T-helper 2 cell treated with Interferon-gamma antibody and Interleukin-4, amounts not matched to agents 5 μg/mL and 100 μg/mL, for 36 hours (primary cell): ENCODE measurements at regions not wholly inside any gene's neighbourhood (a gene's known extent, or its start where the extent isn't known, plus 50 kb on each side); places are given as distances from the start of the nearest gene placed in this dataset.

Experiments
- DNase-seq: peaks from one replicate; pipeline ENCODE4 v3.0.0; 2021; ENCODE audit warnings: low spot score
- H3K27ac Mint-ChIP-seq: one replicate; pipeline ENCODE4 v1.8.0; 2021; ENCODE audit warnings: mild to moderate bottlenecking, mixed read lengths
- H3K27me3 Mint-ChIP-seq: one replicate; pipeline ENCODE4 v1.8.0; 2021; ENCODE audit warnings: low read depth, mixed read lengths
- H3K36me3 Mint-ChIP-seq: one replicate; pipeline ENCODE4 v1.8.0; 2021; ENCODE audit warnings: low read depth, mixed read lengths
- H3K4me1 Mint-ChIP-seq: one replicate; pipeline ENCODE4 v1.8.0; 2021; ENCODE audit warnings: low read depth, mixed read lengths
- H3K4me3 Mint-ChIP-seq: one replicate; pipeline ENCODE4 v1.8.0; 2022; ENCODE audit warnings: mild to moderate bottlenecking, moderate library complexity, mixed read lengths
- H3K9me3 Mint-ChIP-seq: one replicate; pipeline ENCODE4 v1.8.0; 2021; ENCODE audit warnings: mixed read lengths

DNA sequence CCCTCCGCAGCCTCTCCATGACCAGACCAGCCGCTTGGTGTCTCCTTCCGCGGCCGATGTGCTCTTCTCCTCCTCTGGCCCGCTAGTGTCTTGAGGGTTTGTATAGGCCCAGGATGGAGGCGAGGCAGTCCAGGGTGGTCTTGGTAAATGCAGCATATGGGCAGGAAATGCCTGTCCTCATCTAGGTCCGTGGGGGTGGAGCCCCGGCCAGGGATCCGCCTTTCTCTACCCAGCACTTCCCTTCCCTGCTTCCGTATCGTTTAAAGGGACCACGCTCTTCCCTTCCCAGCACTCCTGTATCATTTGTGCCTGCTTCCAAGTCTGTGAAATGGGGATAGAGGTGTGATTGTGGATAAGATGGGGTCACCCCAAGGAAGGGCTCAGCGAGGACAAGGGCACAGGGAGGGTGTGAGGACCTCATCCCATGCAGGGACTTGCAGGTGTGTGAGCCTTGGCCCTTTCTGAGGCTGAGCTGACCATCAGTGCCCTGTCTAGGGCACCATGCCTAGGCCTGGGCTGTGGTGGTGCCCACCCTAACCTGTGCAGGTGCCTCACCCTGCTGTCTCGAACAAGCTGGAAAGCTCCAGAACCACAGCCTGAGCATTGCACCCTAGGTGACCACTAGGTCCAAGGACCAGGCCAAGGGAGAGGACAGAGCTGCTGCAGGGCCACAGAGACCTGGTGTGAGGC, 326.8 kb upstream of the RTL1 start:
- Mint-ChIP-seq H3K9me3 (no peaks in the 10 kb centered on the region), H3K4me3 (no peak overlapping the region), H3K27ac (no peak overlapping the region), H3K36me3 (no peaks in the 10 kb centered on the region), H3K4me1 (peaks cover 1% of the 10 kb centered on the region), H3K27me3 (no peaks in the 10 kb centered on the region)
- DNase-seq: no peak

DNA sequence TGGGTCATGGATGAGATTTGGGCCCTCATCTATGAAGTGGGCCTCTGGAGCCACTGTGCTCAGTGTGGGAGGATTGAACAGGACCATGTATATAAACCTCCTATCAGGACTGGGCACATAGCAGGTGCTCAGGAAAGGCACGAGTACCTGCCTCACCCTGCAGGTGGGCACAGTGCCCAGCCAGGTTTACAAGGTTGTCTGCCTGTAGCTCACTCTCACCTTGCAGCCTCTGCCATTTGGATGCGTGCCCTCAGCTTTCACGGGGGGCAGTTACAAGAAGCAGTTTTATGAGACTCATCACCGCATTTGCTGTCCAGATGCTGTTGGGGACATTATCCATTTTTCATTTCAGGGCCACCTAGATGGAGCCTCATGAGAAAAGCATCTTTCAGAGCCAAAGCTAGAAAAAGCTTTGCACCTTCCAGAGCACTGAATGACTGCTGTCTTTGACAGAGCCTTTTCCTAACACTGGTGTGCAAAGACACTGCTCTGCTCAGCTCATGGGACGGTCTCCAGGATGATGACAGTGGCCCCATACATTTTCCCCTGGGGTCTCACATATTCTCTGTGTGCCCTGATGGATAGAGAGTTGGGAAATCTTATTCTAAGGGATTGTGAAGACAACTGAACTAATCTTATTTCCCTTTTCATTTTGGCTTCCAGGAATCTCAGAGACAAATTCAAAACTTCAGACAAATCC, 327.5 kb upstream of the RTL1 start:
- DNase-seq: no peak
- Mint-ChIP-seq H3K36me3 (no peaks in the 10 kb centered on the region), H3K4me3 (no peak overlapping the region), H3K4me1 (no peaks in the 10 kb centered on the region), H3K9me3 (no peaks in the 10 kb centered on the region), H3K27me3 (no peaks in the 10 kb centered on the region), H3K27ac (no peak overlapping the region)

DNA sequence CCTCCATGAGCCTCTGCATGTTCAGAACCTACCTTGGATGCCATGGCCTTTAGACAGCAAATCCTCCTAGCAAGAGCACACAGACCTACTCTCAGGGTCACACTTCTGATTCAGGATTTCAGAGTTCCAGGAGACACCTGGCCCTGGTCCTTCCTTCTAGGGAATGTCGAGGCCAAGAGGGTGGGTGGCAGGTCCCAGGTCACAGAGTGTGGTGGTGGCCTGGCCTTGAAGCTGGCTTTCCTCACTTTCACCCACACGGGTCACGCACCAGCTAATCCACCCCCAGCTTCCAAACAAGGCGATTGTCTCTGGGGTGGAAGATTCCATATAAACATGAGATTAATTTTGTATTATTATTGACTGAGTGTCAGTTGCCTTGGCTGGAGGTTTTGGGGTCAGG, 328.3 kb upstream of the RTL1 start:
- H3K4me1 Mint-ChIP-seq: no peaks in the 10 kb centered on the region
- H3K9me3 Mint-ChIP-seq: no peaks in the 10 kb centered on the region
- H3K27ac Mint-ChIP-seq: no peak overlapping the region
- H3K4me3 Mint-ChIP-seq: no peak overlapping the region
- DNase-seq: no peak
- no peaks in the 10 kb centered on the region for H3K27me3 Mint-ChIP-seq
- H3K36me3 Mint-ChIP-seq: no peaks in the 10 kb centered on the region

DNA sequence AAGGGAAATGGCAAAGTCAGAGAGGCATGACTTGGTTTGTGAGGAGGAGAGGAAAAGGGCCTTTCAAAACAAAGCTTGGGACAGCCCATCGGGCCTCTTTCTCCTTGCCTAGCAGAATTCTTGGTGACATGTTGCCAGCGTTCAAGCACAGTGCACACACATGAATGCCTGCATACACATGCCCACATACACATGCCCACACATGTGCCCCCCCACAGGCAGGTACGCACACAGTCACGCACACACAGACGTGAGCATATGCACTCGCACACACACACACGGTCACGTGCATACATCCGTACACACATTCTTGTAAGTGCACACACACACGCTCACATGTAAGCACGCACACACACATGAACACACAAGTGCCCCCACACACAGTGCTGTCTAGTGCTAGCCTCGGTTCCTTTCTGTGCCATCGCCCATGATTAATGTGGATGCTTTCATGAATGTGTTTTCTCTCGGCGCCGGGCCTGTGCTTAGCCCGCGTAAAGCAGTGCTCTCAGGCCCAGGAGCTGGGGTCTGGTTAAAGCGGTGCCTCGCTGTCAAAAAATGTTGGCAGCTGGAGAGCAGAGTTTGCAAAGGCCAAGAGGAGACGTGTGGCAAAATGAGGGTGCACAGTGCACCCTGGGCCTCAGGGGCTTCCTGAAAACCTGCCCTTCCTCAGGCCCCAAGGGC, 328.8 kb upstream of the DIO3 start:
- no peaks in the 10 kb centered on the region for H3K27me3 Mint-ChIP-seq
- H3K27ac Mint-ChIP-seq: no peak overlapping the region
- DNase-seq: no peak
- no peaks in the 10 kb centered on the region for H3K4me1 Mint-ChIP-seq
- no peaks in the 10 kb centered on the region for H3K36me3 Mint-ChIP-seq
- H3K9me3 Mint-ChIP-seq: no peaks in the 10 kb centered on the region
- no peak overlapping the region for H3K4me3 Mint-ChIP-seq

DNA sequence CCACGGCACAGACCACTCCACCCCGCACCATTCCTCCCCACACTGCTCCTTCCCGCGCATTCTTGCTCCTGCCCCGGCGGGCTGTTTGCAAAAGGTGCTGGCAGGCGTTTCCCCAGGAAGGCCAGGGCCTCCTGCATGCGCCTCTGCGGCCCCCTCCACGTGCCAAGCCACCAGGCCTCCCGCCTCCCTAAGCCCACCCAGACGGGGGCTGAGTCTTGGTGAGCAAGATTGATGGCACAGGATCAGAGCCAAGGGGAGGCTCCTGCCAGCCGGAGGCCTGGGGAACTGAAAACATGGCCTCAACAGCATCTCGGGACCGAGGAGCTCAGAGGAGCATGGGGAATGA, 328.3 kb upstream of the DIO3 start:
- Mint-ChIP-seq H3K4me3 (no peak overlapping the region), H3K9me3 (no peaks in the 10 kb centered on the region), H3K4me1 (no peaks in the 10 kb centered on the region), H3K36me3 (no peaks in the 10 kb centered on the region), H3K27ac (no peak overlapping the region), H3K27me3 (no peaks in the 10 kb centered on the region)
- no peak for DNase-seq

DNA sequence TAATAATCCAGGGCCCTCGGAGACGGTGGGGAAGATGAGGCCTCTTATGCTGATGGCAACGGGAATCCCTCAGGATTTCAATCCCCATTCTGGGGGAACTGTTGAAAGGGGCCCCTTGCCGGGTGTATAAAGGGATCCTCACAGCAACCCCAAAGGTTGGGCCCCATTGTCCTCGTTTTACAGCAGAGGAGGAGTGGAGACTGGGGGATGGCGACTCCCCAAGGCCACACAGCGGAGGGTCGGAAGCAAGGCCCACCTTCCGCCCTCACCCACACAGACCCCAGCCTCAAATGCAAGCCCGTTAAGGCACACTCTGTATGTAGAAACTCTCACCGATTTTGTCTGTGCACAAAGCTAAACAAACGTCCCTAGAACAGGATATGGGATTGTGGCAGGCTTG, 327.9 kb upstream of the DIO3 start:
- H3K9me3 Mint-ChIP-seq: no peaks in the 10 kb centered on the region
- DNase-seq: no peak
- H3K4me1 Mint-ChIP-seq: no peaks in the 10 kb centered on the region
- H3K36me3 Mint-ChIP-seq: no peaks in the 10 kb centered on the region
- H3K4me3 Mint-ChIP-seq: no peak overlapping the region
- no peak overlapping the region for H3K27ac Mint-ChIP-seq
- H3K27me3 Mint-ChIP-seq: no peaks in the 10 kb centered on the region

DNA sequence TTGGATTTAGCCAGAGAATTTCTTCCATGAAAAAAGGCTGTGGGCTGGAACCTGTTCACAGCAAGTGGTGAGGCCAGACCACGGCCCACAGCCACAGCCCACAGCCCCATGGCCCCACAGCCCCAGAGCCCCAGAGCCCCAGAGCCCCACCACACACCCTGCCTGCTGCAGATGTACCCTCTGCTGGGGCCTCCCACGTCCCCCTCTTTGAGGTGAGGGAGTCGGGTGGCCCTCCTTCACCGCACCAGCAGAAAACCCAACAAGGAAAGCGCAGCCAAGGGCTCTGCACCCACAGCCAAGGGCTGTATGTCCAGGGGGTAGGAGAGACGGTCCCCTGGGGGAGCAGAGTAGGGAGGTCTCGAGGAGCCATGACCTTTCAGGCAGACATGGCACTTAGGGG, 327.5 kb upstream of the DIO3 start:
- Mint-ChIP-seq H3K27me3 (no peaks in the 10 kb centered on the region), H3K27ac (no peak overlapping the region), H3K9me3 (no peaks in the 10 kb centered on the region), H3K4me3 (no peak overlapping the region), H3K36me3 (no peaks in the 10 kb centered on the region), H3K4me1 (no peaks in the 10 kb centered on the region)
- DNase-seq: no peak

DNA sequence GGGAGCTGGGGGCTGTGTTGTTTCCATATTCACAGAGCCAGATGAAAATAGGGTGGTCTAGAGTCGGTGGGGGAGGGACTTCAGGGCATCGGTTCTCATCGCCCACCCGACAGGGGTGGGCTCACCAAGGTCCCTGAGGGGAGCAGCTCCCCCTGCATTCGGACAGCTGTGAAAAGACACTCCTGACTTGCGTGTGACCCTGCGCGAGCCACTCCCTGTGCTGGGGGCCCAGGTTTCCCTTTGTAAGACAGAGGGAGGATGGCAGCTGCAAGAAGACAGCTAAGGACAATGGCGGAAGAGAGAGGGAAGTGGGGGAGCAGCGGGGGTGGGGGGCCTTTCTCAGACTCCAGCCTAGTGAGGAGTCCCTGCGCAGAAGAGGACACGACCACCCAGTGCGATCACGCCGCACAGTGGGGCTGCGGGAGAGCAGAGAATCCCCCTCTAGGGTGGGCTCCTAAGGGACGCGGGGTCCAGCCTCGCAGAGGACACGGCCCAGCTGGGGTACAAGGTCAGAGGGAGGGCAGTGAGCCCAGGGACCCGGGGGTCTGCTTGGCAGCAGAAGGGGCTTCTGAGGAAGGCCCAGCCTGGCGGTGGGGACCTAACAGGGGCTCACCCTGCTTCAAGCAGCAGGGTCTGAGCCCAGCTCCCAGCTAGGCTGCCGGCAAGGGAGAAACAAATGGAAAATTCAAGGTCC, 326.9 kb upstream of the DIO3 start:
- no peak overlapping the region for H3K27ac Mint-ChIP-seq
- H3K36me3 Mint-ChIP-seq: no peaks in the 10 kb centered on the region
- DNase-seq: no peak
- H3K4me3 Mint-ChIP-seq: no peak overlapping the region
- no peaks in the 10 kb centered on the region for H3K4me1 Mint-ChIP-seq
- H3K9me3 Mint-ChIP-seq: no peaks in the 10 kb centered on the region
- H3K27me3 Mint-ChIP-seq: no peaks in the 10 kb centered on the region

DNA sequence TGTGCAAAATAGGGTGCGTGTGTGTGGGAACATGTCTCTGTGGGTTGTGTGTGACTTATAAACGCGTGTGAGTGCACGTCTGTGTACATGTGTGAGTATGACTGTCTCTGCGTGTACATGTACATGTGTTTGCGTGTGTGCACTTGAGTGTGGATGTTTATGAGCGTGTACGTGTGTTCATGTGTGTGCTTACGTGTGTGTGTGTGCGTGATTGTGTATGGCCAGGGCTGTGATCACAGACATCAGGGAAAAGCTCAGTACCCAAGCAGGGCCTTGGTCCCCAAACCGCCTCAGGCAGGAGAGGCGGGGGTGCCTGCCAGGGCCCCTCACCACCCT, 326.3 kb upstream of the DIO3 start:
- Mint-ChIP-seq H3K36me3 (no peaks in the 10 kb centered on the region), H3K27ac (no peak overlapping the region), H3K4me3 (no peak overlapping the region), H3K9me3 (no peaks in the 10 kb centered on the region), H3K27me3 (no peaks in the 10 kb centered on the region), H3K4me1 (no peaks in the 10 kb centered on the region)
- DNase-seq: no peak

DNA sequence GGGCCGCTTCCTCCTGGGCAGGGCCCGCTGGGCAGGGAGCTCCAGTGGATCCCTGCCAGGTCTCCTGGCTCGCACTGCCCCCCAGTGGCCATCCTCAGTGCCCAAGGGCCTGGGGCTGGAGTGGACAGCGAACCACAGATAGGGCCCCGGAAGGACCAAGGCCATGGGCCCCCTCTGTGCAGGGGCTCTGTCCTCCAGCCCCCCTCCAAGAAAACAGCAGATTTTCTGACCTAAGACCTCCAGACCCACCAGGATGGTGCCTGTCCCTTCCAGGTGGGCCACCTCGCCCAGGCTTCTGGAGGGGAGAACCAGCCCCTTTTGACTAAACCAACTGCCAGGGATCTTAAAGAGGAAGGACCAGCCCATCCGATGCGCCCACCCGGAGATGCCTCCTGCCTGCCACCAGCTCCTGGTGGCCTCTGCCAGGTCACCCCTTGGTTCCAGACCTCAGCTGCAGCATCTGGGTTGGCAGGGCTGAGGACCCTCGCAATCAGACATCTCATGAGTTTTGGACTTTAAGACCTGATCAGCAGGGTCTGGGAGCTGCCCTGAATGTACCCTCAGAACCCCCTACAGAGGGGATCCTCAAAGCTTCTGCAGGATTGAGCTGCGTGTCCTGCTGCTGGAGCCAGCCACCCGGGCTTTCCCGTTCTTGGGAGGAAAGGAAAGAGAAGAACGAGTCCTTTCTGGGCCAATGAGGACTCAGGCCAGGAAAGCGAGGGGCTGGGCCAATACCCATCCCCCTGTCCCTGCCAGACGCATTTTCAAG, 325.8 kb upstream of the DIO3 start:
- H3K9me3 Mint-ChIP-seq: no peaks in the 10 kb centered on the region
- H3K4me3 Mint-ChIP-seq: no peak overlapping the region
- no peak overlapping the region for H3K27ac Mint-ChIP-seq
- no peak for DNase-seq
- no peaks in the 10 kb centered on the region for H3K27me3 Mint-ChIP-seq
- no peaks in the 10 kb centered on the region for H3K4me1 Mint-ChIP-seq
- H3K36me3 Mint-ChIP-seq: no peaks in the 10 kb centered on the region

DNA sequence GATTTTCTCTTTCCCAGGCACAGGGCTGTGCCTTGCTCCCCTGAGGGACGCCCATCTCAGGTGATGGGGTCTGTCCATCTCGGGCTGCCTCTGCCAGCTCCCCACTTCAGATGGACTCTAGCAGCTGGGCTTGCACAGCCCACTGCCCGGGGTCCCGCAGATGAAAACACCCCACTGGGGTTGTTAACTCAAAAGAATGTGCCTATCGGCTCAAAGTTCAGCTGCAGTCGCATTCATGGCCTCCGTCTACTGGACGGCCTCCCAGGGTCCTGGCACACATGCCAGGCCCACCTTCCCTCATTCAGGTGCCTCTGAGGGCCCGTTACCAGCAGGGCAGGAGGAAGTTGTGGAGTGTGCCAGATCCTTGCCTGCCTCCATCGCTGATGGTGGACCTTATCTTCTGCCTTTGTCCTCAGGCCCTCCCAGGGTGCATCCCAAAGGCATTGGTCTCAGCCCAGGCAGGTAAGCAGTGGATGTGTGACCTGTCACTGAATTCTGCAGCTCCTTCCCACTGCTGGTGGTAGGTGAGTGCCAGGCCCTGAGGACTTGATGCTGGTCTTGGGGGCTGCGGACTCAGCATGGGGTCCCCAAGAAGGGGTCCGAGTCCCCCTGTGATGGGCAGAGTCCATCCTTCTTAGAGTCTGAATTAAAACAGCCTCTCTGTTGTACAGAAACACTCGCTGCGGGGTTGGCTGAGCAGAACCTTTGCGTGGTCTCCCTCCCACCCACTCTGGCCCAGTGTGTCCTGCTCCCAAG, 324.6 kb upstream of the DIO3 start:
- Mint-ChIP-seq H3K4me1 (no peaks in the 10 kb centered on the region), H3K9me3 (no peaks in the 10 kb centered on the region), H3K27ac (no peak overlapping the region), H3K4me3 (no peak overlapping the region), H3K36me3 (no peaks in the 10 kb centered on the region), H3K27me3 (no peaks in the 10 kb centered on the region)
- no peak for DNase-seq

DNA sequence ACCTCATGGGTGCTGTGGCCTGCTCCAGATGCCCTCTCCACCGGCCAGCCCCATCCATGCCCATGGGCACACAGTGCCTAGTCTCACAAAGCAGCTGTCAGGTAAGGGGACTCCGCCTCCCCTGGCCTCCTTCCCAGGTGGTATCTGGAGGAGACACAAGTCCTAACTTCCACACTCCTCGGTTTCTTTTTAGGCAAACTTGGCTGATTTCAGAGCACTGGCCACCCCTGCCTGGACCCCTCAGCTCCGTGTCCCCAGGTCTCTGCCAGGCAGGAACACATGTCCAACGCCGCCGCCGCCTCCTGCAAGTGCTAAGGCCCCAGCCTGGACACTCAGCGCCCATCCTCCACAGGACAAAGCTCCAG, 324.1 kb upstream of the DIO3 start:
- H3K9me3 Mint-ChIP-seq: no peaks in the 10 kb centered on the region
- no peaks in the 10 kb centered on the region for H3K27me3 Mint-ChIP-seq
- H3K36me3 Mint-ChIP-seq: no peaks in the 10 kb centered on the region
- H3K27ac Mint-ChIP-seq: no peak overlapping the region
- no peak overlapping the region for H3K4me3 Mint-ChIP-seq
- no peaks in the 10 kb centered on the region for H3K4me1 Mint-ChIP-seq
- DNase-seq: no peak

DNA sequence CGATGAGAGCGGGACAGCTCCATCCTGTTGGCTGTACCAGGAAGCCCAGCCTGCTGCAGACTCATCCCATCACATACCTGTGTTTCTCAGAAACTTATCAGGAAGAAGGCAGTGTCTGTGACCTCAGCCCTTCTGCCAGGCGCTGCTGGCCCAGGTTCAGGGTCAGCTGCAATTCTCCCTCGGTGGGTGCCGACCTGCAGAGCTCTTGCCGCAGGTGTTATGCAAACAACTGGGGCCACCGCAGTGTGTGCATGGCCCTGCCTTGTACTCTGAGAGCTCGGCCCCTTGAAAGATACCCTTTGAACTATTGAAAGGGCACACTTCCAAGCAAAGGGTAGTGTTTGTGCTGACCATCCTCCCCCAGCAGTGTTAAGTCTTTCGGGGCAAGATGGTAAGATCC, 322.2 kb upstream of the DIO3 start:
- no peak for DNase-seq
- Mint-ChIP-seq H3K4me3 (no peak overlapping the region), H3K27me3 (no peaks in the 10 kb centered on the region), H3K9me3 (no peaks in the 10 kb centered on the region), H3K4me1 (no peaks in the 10 kb centered on the region), H3K36me3 (no peaks in the 10 kb centered on the region), H3K27ac (no peak overlapping the region)
